HUES64 (cell line): ENCODE measurements at regions not wholly inside any gene's neighbourhood (a gene's known extent, or its start where the extent isn't known, plus 50 kb on each side); places are given as distances from the start of the nearest gene placed in this dataset.

Experiments used
- H3K27ac ChIP-seq: 2 replicates; pipeline ENCODE4 v1.7.0; 2013; ENCODE audit warnings: low read depth, low read length, inconsistent platforms
- H3K27me3 ChIP-seq: 2 replicates; pipeline ENCODE4 v1.6.1; 2013; ENCODE audit warnings: mild to moderate bottlenecking, low read length; ENCODE audit not compliant: insufficient read depth
- H3K36me3 ChIP-seq: 2 replicates; pipeline ENCODE4 v1.6.1; 2013; ENCODE audit warnings: mild to moderate bottlenecking, low read length; ENCODE audit not compliant: insufficient read depth
- H3K4me1 ChIP-seq: 2 replicates; pipeline ENCODE4 v1.6.1; 2013; ENCODE audit warnings: mild to moderate bottlenecking, low read length, moderate library complexity; ENCODE audit not compliant: insufficient read depth
- H3K4me3 ChIP-seq: 2 replicates; pipeline ENCODE4 v1.5.1; 2013; ENCODE audit warnings: mild to moderate bottlenecking, low read length, moderate library complexity
- H3K9ac ChIP-seq: 2 replicates; pipeline ENCODE4 v1.6.1; 2013; ENCODE audit warnings: mild to moderate bottlenecking, low read depth, low read length
- H3K9me3 ChIP-seq: 2 replicates; pipeline ENCODE4 v1.6.1; 2013; ENCODE audit warnings: low read depth, low read length; ENCODE audit not compliant: insufficient read depth
- WGBS: fragments of 150-250, 120-280 bp; methylation state at CpG from one replicate; pipeline ENCODE4 v1.1.7; 2013; ENCODE audit warnings: missing lambda C conversion rate; 5-methylcytosine and 5-hydroxymethylcytosine counted together

DNA sequence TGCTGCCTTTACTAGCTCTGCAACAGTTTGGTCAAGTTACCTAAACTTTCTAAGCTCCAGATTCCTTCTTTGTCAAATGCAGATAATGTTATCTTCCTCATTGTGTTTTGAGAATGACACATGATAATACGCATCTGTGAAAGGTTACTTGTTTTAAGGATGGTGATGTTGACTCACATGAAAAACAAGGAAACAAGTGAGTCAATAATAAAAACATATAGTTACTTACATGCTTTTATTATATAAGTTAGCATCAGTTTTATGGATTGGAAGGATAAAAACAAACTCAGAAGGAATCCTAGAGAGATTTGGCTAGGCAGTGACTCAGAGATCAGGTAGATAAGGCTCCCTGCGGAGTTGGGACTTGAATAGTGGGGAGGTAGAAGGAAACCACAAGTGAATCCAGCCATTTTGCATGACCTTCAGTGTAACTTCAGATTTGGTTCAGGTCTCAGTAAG, 144.6 kb downstream of the LMO4 start:
- 79% methylated on average over 2 of the region's 2 CpGs for WGBS
- H3K4me1 ChIP-seq: peaks cover 6% of the 10 kb centered on the region; the same call in 1 of the 2 replicates
- no peaks in the 10 kb centered on the region for H3K27me3 ChIP-seq
- no peak overlapping the region for H3K27ac ChIP-seq
- no peaks in the 10 kb centered on the region for H3K36me3 ChIP-seq
- H3K9me3 ChIP-seq: no peaks in the 10 kb centered on the region
- no peak overlapping the region for H3K4me3 ChIP-seq
- no peak overlapping the region for H3K9ac ChIP-seq

DNA sequence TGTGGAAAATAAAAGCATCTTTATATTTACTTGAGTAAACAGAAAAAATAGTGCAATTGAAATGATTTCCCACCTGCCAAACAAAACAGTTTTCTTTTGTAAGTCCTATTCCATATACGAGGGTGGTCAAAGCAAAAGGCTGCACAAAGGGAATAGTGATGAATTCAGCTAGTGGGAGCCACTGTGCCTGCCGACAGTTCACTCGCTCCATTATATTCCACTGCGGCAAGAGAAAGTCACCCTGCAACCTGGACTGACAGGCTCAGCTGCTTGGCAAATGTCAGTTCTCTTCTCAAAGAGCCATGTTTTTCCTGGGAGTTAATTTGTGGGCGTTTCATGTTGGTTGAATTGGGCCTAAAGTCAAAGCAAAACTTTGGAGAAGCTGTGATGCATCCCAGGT, 145.4 kb downstream of the LMO4 start:
- H3K36me3 ChIP-seq: no peaks in the 10 kb centered on the region
- no peaks in the 10 kb centered on the region for H3K9me3 ChIP-seq
- no peak overlapping the region for H3K4me3 ChIP-seq
- H3K4me1 ChIP-seq: peaks cover 6% of the 10 kb centered on the region; the same call in 1 of the 2 replicates
- H3K27ac ChIP-seq: no peak overlapping the region
- H3K9ac ChIP-seq: no peak overlapping the region
- WGBS: 91% methylated on average over 5 of the region's 5 CpGs
- no peaks in the 10 kb centered on the region for H3K27me3 ChIP-seq

DNA sequence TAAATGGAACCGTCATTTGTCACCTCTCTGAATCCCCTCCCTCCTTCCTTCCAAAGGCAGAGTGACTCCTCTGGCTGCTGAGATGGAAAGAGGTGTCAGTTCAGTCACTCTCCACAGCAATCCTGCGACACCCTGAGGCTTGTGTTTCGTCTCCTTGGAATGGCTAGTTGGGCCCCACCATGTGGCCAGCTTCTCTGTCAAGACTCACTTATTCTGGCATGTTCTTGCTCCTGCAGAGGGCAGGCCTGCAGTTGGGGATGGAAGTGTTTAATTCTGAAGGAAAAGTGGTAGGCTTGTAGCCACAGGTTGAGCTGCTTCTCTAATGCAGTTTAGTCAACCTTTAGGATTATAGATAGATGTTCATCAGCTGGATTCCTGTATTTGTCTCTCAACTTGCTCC, 149.6 kb downstream of the LMO4 start:
- 52% methylated on average over 3 of the region's 3 CpGs for WGBS

GRCh38 chr1:87495147-87495546, 166.5 kb downstream of the LMO4 start:
- no peak overlapping the region for H3K4me3 ChIP-seq
- 93% methylated on average over 3 of the region's 3 CpGs for WGBS
- no peaks in the 10 kb centered on the region for H3K4me1 ChIP-seq
- H3K9ac ChIP-seq: no peak overlapping the region
- H3K9me3 ChIP-seq: no peaks in the 10 kb centered on the region
- H3K27ac ChIP-seq: no peak overlapping the region
- no peaks in the 10 kb centered on the region for H3K36me3 ChIP-seq
- H3K27me3 ChIP-seq: no peaks in the 10 kb centered on the region

More for the DNA sequence above, 149.6 kb downstream of the LMO4 start:
- Histone ChIP-seq H3K36me3 (no peaks in the 10 kb centered on the region), H3K9me3 (no peaks in the 10 kb centered on the region), H3K4me1 (peaks cover 1% of the 10 kb centered on the region; the same call in 1 of the 2 replicates), H3K4me3 (no peak overlapping the region), H3K27ac (no peak overlapping the region), H3K27me3 (no peaks in the 10 kb centered on the region), H3K9ac (no peak overlapping the region)

GRCh38 chr1:87495870-87496269, 167.2 kb downstream of the LMO4 start:
- Histone ChIP-seq H3K9ac (no peak overlapping the region), H3K36me3 (no peaks in the 10 kb centered on the region), H3K4me1 (no peaks in the 10 kb centered on the region), H3K9me3 (no peaks in the 10 kb centered on the region), H3K27me3 (no peaks in the 10 kb centered on the region), H3K27ac (no peak overlapping the region), H3K4me3 (no peak overlapping the region)
- 90% methylated on average over 6 of the region's 6 CpGs for WGBS

- H3K36me3 ChIP-seq: no peaks in the 10 kb centered on the region
- WGBS: no CpG with 5 or more reads among the region's 1 CpG
- H3K27ac ChIP-seq: no peak overlapping the region
- H3K4me3 ChIP-seq: no peak overlapping the region
- no peaks in the 10 kb centered on the region for H3K9me3 ChIP-seq
- no peak overlapping the region for H3K9ac ChIP-seq
- no peaks in the 10 kb centered on the region for H3K4me1 ChIP-seq
- no peaks in the 10 kb centered on the region for H3K27me3 ChIP-seq
Observed at GRCh38 chr1:87497380-87498203, 168.9 kb downstream of the LMO4 start.

DNA sequence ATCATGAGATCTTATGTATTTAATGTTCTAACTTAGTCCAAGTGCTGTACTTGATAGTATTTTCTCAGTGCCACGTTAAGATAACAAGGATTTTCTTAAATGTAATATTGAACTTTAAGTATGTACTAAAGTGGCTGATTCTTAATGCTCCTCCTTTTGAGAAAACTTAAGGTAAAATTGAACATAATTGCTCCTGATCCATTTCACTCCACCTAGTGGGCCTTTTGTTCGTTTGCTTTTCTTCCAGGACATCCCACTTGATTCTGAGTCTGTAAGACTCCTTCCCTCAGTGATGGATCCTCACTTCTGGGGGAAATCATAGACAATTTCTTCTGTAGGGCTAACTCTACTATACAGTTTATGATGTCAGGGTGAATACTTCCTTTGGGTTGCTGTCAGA, 173.1 kb downstream of the LMO4 start:
- Histone ChIP-seq H3K4me1 (no peaks in the 10 kb centered on the region), H3K36me3 (no peaks in the 10 kb centered on the region), H3K9me3 (no peaks in the 10 kb centered on the region), H3K4me3 (no peak overlapping the region), H3K27me3 (no peaks in the 10 kb centered on the region), H3K27ac (no peak overlapping the region), H3K9ac (no peak overlapping the region)
- WGBS: 85% methylated on average over 2 of the region's 2 CpGs

GRCh38 chr1:87505391-87505983, 176.8 kb downstream of the LMO4 start:
- no peaks in the 10 kb centered on the region for H3K36me3 ChIP-seq
- H3K27me3 ChIP-seq: no peaks in the 10 kb centered on the region
- H3K27ac ChIP-seq: no peak overlapping the region
- H3K4me3 ChIP-seq: no peak overlapping the region
- 94% methylated on average over 8 of the region's 9 CpGs for WGBS
- H3K4me1 ChIP-seq: no peaks in the 10 kb centered on the region
- no peaks in the 10 kb centered on the region for H3K9me3 ChIP-seq
- no peak overlapping the region for H3K9ac ChIP-seq

DNA sequence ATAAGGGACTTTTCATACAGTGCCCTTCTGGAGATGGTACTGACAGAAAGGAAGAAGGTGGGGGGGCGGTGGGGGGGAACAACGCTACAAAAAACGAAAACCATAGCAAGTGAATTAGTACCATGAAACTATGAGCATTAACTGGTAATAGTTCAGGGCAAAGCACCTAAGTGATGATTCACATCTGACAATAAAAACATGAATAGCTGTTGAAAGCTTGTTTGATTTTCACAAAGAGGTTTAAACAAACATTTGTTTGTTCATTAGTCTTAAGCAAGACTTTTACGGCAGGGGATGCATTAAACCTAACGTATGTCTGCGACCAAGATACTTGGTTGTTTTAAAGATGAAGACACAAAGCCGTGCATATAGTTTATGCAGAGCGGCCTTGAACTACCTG, 177.5 kb downstream of the LMO4 start:
- Histone ChIP-seq H3K27ac (no peak overlapping the region), H3K9ac (no peak overlapping the region), H3K27me3 (no peaks in the 10 kb centered on the region), H3K4me1 (no peaks in the 10 kb centered on the region), H3K4me3 (no peak overlapping the region), H3K9me3 (no peaks in the 10 kb centered on the region), H3K36me3 (no peaks in the 10 kb centered on the region)
- 76% methylated on average over 8 of the region's 8 CpGs for WGBS

DNA sequence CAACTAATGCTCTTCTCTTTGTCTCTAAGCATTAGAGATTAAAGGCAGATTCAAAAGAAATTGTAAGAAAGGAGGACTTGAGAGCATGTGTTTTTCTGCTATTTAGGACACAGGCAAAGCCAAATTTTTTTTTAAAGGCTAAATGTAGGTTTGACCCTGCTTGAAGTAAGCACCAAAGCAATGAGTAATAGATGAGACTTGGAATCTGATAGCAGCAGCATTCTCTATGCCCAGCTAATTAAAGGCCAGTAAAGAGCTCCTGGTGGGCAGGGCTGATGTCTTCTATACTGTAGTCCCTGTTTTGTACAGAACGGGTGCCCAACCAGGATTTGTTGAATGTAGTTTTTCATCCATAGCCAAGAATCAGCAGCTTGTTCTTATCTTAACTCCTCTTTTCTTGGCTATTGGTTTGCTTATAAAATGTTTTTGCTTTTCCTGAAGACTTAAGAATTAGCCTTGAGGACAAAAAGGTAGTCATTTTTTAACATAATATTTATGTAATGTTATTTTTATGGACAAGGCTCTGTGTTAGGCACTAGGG, 179.6 kb downstream of the LMO4 start:
- Histone ChIP-seq H3K4me3 (no peak overlapping the region), H3K36me3 (no peaks in the 10 kb centered on the region), H3K9me3 (no peaks in the 10 kb centered on the region), H3K9ac (no peak overlapping the region), H3K27ac (no peak overlapping the region), H3K27me3 (no peaks in the 10 kb centered on the region), H3K4me1 (no peaks in the 10 kb centered on the region)
- 81% methylated on average over 1 of the region's 1 CpG for WGBS

GRCh38 chr1:87510540-87510939, 181.9 kb downstream of the LMO4 start:
- H3K27me3 ChIP-seq: no peaks in the 10 kb centered on the region
- 98% methylated on average over 2 of the region's 3 CpGs for WGBS
- no peaks in the 10 kb centered on the region for H3K36me3 ChIP-seq
- H3K9ac ChIP-seq: no peak overlapping the region
- no peak overlapping the region for H3K4me3 ChIP-seq
- H3K9me3 ChIP-seq: no peaks in the 10 kb centered on the region
- H3K27ac ChIP-seq: no peak overlapping the region
- no peaks in the 10 kb centered on the region for H3K4me1 ChIP-seq
